GM12872 (cell line): ENCODE measurements at regions not wholly inside any gene's neighbourhood (a gene's known extent, or its start where the extent isn't known, plus 50 kb on each side); places are given as distances from the start of the nearest gene placed in this dataset.

Experiments
- CTCF ChIP-seq: IDR thresholded peaks from 3 replicates; pipeline ENCODE4 v1.5.1; 2011; ENCODE audit warnings: low read depth, mild to moderate bottlenecking, low read length, moderate library complexity; ENCODE audit not compliant: insufficient read depth

DNA sequence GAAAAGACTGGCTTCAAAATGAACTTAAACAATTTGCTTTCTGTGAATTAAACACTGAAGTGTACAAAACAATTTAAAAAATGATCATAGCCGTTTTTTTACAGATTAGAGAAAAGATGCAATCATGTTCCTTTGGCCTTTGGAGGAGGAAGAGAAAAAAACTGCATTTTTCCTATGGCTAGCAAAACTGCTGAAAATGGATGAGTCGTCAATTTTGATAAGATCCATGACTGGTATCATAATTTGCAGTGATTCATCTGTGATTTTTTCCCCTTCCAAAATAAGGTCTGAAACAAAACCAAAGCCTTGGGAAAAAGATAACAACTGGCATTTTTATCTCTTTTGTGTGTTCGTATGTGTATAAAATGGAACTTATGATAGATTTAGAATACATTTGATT, 255.6 kb upstream of the SATB1 start:
- no peak for TF ChIP-seq CTCF

DNA sequence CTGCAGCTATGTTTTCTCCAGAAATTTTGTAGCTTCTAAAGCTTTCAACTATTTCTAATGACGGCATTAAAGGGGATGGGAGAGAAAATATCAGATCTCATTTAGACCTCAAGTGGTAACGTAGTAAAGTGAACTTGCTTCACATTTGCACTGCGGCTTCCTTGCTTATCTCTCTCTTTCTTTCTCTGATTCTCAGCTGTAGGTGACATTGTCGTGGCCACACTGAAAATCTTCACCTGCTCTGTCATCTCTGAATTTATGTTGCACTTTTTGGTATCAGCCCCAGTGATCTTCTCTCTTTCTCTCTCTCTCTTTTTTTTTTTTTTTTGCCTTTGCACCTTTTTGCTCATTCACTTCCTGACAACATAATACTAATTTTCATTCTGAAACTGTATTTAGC, 254.1 kb upstream of the SATB1 start:
- no peak for TF ChIP-seq CTCF

DNA sequence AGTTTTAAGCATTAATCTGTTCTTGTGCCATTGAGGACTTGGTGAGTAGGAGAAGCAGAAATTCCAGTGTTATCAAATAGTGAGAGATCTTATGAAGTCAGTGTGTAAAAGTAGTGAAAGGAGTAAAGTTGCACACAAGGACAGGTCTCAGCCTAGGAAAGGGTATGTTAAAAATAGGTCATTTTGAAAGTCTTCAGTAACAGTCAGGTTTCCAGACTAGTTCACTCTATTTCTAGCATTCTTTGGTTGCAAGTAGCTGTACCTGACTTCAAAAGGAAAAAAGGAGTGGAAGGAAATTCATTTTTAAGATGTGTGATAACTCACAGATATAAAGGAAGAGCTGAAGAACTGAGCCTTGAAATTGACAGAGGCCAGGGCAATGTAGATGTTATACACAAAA, 250.1 kb upstream of the SATB1 start:
- TF ChIP-seq CTCF: no peak

GRCh38 chr3:18672561-18672960, 247.4 kb upstream of the SATB1 start:
- no peak for TF ChIP-seq CTCF

DNA sequence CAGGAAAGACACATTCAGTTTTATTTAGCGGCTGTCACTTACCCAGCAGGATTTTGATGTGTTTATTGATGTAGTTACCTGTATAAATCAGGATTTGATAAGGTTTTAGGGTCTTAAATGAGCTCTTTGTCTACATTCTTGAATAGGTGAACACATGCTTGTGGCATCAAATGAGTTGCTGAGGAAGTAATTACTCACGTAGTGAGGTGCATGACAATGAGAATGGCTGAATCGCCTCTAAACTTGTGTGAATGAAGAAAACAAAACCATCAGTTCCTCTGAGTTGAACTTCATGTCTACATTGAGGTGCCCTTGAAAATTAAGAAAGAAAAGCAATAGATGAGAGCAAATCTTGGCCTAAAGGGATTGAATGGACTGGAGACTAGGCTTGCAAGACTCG, 245.6 kb upstream of the SATB1 start:
- TF ChIP-seq CTCF: no peak

GRCh38 chr3:18669374-18669773, 244.2 kb upstream of the SATB1 start:
- no peak for TF ChIP-seq CTCF

- TF ChIP-seq CTCF: no peak
Observed at GRCh38 chr3:18667552-18667951, 242.4 kb upstream of the SATB1 start.

- no peak for TF ChIP-seq CTCF
Observed at GRCh38 chr3:18666655-18667054, 241.5 kb upstream of the SATB1 start.
